Activated CD8-positive, alpha-beta T cell treated with anti-CD3 and anti-CD28 coated beads, Interleukin-2, amount 10 ng/mL, durations not matched to agents 7 days and 5 days (primary cell): ENCODE measurements at regions not wholly inside any gene's neighbourhood (a gene's known extent, or its start where the extent isn't known, plus 50 kb on each side); places are given as distances from the start of the nearest gene placed in this dataset.

Experiments used
- ATAC-seq: fragments of 150-1000 bp; cut with Tn5 transposase; one replicate; pipeline ENCODE4 v1.10.0; 2021; ENCODE audit warnings: moderate library complexity
- CTCF ChIA-PET: fragments of 350-600 bp; sonication (Branson Sonifier 250); formaldehyde crosslinking; loops from one replicate; lab custom pipeline; 2021; ENCODE audit warnings: antibody characterized with exemption; lab: Charles Lee
- POLR2A ChIA-PET: fragments of 350-600 bp; sonication (Branson Sonifier 250); formaldehyde crosslinking; loops from one replicate; lab custom pipeline; 2021; ENCODE audit warnings: antibody characterized with exemption; lab: Charles Lee
- DNase-seq: peaks from one replicate; pipeline ENCODE4 v3.0.0-alpha.2; 2020
- H3K27ac Mint-ChIP-seq: one replicate; pipeline ENCODE4 v1.8.0; 2021; ENCODE audit warnings: mild to moderate bottlenecking, mixed read lengths
- H3K27me3 Mint-ChIP-seq: one replicate; pipeline ENCODE4 v1.8.0; 2021; ENCODE audit warnings: low read depth, mixed read lengths
- H3K36me3 Mint-ChIP-seq: one replicate; pipeline ENCODE4 v1.8.0; 2021; ENCODE audit warnings: low read depth, mixed read lengths
- H3K4me1 Mint-ChIP-seq: one replicate; pipeline ENCODE4 v1.8.0; 2021; ENCODE audit warnings: low read depth, mixed read lengths
- H3K4me3 Mint-ChIP-seq: one replicate; pipeline ENCODE4 v1.8.0; 2021; ENCODE audit warnings: mild to moderate bottlenecking, mixed read lengths
- H3K9me3 Mint-ChIP-seq: one replicate; pipeline ENCODE4 v1.8.0; 2022; ENCODE audit warnings: mixed read lengths; ENCODE audit not compliant: insufficient read depth

DNA sequence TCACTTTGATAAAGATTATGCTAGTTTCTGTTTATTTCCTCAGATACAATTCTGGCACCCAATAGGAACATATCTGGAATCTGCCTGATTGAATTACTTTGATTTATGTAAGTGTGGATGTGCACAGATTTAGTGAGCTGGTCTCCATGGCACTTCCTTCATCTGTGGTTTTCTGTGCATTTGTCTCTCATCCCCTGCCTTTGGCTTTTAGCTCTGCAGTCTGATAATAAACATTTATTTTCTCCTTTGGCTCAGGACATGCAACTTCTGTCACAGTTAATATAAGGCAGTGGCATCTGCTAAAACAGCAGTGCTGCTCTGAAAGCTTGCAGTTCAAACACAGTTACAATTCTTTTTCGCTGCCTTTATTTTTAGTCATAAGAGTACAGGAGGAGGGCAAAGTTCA is 273.7 kb upstream of the CHRM2 start:
- H3K27ac Mint-ChIP-seq = no peak overlapping the region
- no peaks in the 10 kb centered on the region for H3K4me1 Mint-ChIP-seq
- peaks cover 5% of the 10 kb centered on the region for H3K9me3 Mint-ChIP-seq
- ChIA-PET POLR2A (no interaction called here), CTCF (no interaction called here)
- DNase-seq = no peak
- H3K4me3 Mint-ChIP-seq = no peak overlapping the region
- H3K36me3 Mint-ChIP-seq = no peaks in the 10 kb centered on the region
- no peaks in the 10 kb centered on the region for H3K27me3 Mint-ChIP-seq
- no peak for ATAC-seq

GRCh38 chr7:136588216-136588615 is 280.2 kb upstream of the CHRM2 start:
- no peak overlapping the region for H3K27ac Mint-ChIP-seq
- H3K27me3 Mint-ChIP-seq = no peaks in the 10 kb centered on the region
- no peaks in the 10 kb centered on the region for H3K9me3 Mint-ChIP-seq
- ATAC-seq (no peak), DNase-seq (no peak)
- no peaks in the 10 kb centered on the region for H3K4me1 Mint-ChIP-seq
- CTCF ChIA-PET = no interaction called here
- H3K4me3 Mint-ChIP-seq = no peak overlapping the region
- no peaks in the 10 kb centered on the region for H3K36me3 Mint-ChIP-seq
- POLR2A ChIA-PET = no interaction called here

DNA sequence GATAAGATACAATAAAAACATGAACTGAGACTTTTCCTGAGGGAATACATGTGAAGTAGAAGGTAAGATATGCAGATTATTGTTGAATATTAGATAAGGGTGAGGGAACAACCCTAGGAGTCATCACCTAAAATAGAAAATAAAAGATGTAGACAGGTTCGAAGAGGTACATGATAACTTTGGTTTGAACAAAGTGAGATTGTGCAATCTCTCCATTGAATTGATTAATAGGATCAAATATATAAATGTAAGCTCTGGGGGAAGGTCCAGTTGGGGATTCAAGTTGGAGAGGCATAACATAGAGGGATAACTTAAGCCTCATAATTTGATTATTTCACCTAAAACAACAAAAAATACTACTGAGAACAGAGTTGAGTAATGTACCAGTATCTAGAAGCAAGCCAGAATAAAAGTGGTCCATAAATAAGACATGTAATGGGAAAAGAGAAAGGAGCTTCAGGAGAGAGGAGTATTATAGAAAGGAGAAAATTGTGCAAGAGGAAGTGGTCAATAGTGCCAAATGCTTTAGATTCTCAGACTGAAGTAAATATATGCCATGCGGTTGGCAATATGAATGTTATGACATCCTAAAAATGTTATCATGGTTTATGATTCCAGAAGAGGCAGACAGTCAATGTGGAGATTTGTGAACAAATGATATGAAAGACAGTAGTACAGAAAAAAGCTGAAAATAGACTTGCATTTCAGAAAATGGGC is 282.3 kb upstream of the CHRM2 start:
- CTCF ChIA-PET = no interaction called here
- POLR2A ChIA-PET = no interaction called here
- no peaks in the 10 kb centered on the region for H3K36me3 Mint-ChIP-seq
- no peaks in the 10 kb centered on the region for H3K9me3 Mint-ChIP-seq
- ATAC-seq = no peak
- H3K4me3 Mint-ChIP-seq = no peak overlapping the region
- no peaks in the 10 kb centered on the region for H3K4me1 Mint-ChIP-seq
- no peaks in the 10 kb centered on the region for H3K27me3 Mint-ChIP-seq
- DNase-seq = no peak
- no peak overlapping the region for H3K27ac Mint-ChIP-seq

DNA sequence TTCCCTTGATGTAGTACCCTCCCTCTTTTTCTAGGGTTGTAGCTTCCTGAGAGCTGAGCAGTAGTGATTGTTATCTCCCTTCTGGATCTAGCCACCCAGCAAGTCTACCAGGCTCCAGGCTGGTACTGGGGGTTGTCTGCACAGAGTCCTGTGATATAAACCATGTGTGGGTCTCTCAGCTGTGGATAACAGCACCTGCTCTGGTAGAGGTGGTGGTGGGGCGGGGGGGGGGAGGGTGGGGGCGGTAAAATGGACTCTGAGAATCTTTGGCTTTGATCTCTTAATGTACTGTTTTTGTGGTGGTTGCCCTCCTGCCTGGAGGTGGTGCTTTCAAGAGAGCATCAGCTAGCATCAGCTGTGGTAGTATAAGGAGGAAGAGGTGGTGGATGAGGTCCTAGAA is 302.0 kb upstream of the CHRM2 start:
- DNase-seq (no peak), ATAC-seq (no peak)
- H3K27me3 Mint-ChIP-seq = no peaks in the 10 kb centered on the region
- peaks cover 9% of the 10 kb centered on the region for H3K9me3 Mint-ChIP-seq
- ChIA-PET CTCF (no interaction called here), POLR2A (no interaction called here)
- H3K4me1 Mint-ChIP-seq = no peaks in the 10 kb centered on the region
- H3K4me3 Mint-ChIP-seq = no peak overlapping the region
- H3K36me3 Mint-ChIP-seq = no peaks in the 10 kb centered on the region
- H3K27ac Mint-ChIP-seq = peak overlapping the region; percentile 33

DNA sequence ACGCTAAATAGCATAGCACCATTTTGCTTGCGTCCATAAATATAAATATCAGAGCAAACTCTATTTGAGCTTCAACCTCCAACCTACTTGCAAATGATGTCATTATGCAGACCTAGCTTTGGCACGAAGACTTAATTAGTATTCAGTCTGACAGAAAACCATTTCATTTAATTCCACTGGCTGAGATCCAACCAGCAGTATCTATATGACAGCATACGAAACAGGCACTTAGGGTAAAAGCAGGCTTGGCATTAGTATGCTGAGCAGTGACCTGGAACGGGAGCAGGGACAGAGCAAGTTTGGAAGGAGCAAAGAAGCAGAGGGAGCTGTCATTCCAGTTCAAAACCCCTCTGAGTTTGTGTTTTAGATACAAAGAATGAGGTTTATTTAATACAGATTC is 312.5 kb upstream of the CHRM2 start:
- POLR2A ChIA-PET = no interaction called here
- Mint-ChIP-seq H3K27me3 (no peaks in the 10 kb centered on the region), H3K9me3 (peaks cover 5% of the 10 kb centered on the region), H3K36me3 (no peaks in the 10 kb centered on the region), H3K4me3 (no peak overlapping the region), H3K27ac (no peak overlapping the region), H3K4me1 (no peaks in the 10 kb centered on the region)
- no peak for DNase-seq
- CTCF ChIA-PET = interaction anchor here (1.3 kb wide), 1 partner anchor 8 kb away, joined by 3 read pairs; no protein-coding TSS in a partner anchor
- no peak for ATAC-seq

DNA sequence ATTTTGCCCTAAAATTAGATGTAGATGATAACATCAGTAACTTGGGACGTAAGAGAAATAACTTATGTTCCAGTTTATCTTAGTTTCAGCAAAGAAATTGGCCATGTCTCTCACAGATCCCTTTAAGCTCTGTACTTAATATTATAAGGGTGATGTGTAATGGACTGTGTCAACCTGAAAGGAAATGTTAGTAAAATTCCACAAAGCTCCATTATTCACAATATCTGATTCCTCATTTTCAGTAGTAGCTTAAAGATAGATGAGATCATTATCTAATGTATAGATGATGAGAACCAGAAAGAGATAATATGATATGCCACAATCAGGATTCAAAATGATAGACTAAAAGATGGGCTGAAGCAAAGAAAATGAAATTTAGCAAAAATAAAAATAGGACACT is 316.8 kb upstream of the CHRM2 start:
- Mint-ChIP-seq H3K27me3 (no peaks in the 10 kb centered on the region), H3K9me3 (no peaks in the 10 kb centered on the region), H3K4me1 (no peaks in the 10 kb centered on the region), H3K27ac (no peak overlapping the region), H3K36me3 (no peaks in the 10 kb centered on the region), H3K4me3 (no peak overlapping the region)
- ATAC-seq (no peak), DNase-seq (no peak)
- POLR2A ChIA-PET = no interaction called here
- CTCF ChIA-PET = no interaction called here

DNA sequence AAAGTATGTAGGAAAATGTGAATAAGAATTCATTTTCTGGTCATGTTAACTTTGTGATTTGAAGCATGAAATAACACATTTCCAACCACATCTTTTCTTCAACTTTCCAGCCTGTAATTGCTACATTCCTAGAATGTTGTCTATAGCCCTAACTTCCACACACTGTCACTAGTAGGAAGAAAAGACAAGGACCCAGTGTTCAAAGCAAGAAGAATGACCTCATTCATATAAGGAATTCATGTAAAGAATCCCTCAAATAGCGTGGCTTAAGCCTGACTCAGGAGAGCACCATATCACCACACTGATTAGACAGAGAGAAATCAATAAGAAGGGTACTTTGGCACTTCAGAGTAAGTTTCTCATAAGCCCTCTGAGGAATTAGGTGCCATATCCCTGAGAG is 318.7 kb upstream of the CHRM2 start:
- ATAC-seq (no peak), DNase-seq (no peak)
- Mint-ChIP-seq H3K36me3 (no peaks in the 10 kb centered on the region), H3K4me1 (no peaks in the 10 kb centered on the region), H3K9me3 (no peaks in the 10 kb centered on the region), H3K27me3 (no peaks in the 10 kb centered on the region), H3K27ac (no peak overlapping the region), H3K4me3 (no peak overlapping the region)
- CTCF ChIA-PET = no interaction called here
- POLR2A ChIA-PET = no interaction called here

GRCh38 chr7:136533732-136534131 is 334.7 kb upstream of the CHRM2 start:
- Mint-ChIP-seq H3K4me1 (no peaks in the 10 kb centered on the region), H3K4me3 (no peak overlapping the region), H3K27me3 (no peaks in the 10 kb centered on the region), H3K27ac (no peak overlapping the region), H3K9me3 (peaks cover 4% of the 10 kb centered on the region), H3K36me3 (no peaks in the 10 kb centered on the region)
- DNase-seq (no peak), ATAC-seq (no peak)
- POLR2A ChIA-PET = no interaction called here
- CTCF ChIA-PET = no interaction called here

GRCh38 chr7:136530831-136531230 is 337.6 kb upstream of the CHRM2 start:
- DNase-seq (no peak), ATAC-seq (no peak)
- no peak overlapping the region for H3K4me3 Mint-ChIP-seq
- ChIA-PET POLR2A (no interaction called here), CTCF (no interaction called here)
- H3K27ac Mint-ChIP-seq = no peak overlapping the region
- H3K27me3 Mint-ChIP-seq = no peaks in the 10 kb centered on the region
- no peaks in the 10 kb centered on the region for H3K36me3 Mint-ChIP-seq
- no peaks in the 10 kb centered on the region for H3K4me1 Mint-ChIP-seq
- peaks cover 12% of the 10 kb centered on the region for H3K9me3 Mint-ChIP-seq

- Mint-ChIP-seq H3K27me3 (no peaks in the 10 kb centered on the region), H3K4me3 (no peak overlapping the region), H3K9me3 (peaks cover 8% of the 10 kb centered on the region), H3K4me1 (no peaks in the 10 kb centered on the region), H3K27ac (no peak overlapping the region), H3K36me3 (no peaks in the 10 kb centered on the region)
- POLR2A ChIA-PET = no interaction called here
- CTCF ChIA-PET = no interaction called here
- DNase-seq (no peak), ATAC-seq (no peak)
These were observed 340.1 kb upstream of the CHRM2 start for GRCh38 chr7:136528329-136528728.

DNA sequence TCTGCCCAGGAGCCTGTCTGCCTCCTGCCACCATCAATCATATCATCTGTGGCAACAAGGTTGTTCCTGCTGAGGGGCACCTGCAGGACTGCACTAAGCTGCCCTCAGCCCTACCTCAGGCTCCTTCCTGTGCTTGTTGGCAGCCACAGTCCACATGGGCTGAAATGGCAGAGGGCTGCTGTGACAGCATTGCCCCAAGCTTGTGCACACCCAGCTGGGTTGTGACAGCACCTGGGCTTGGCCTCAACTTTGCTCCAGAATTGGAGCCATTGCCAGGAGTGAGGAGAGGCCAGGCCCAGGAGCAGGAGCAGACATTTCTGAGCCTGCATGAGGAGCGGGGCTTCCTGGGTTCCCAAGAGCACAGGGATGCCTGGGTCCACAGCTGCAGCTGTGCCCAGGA is 340.9 kb upstream of the CHRM2 start:
- no peaks in the 10 kb centered on the region for H3K36me3 Mint-ChIP-seq
- CTCF ChIA-PET = no interaction called here

GRCh38 chr7:136526408-136527105 is 341.9 kb upstream of the CHRM2 start:
- peaks cover 8% of the 10 kb centered on the region for H3K9me3 Mint-ChIP-seq
- no peaks in the 10 kb centered on the region for H3K27me3 Mint-ChIP-seq
- ATAC-seq (no peak), DNase-seq (no peak)
- no peaks in the 10 kb centered on the region for H3K4me1 Mint-ChIP-seq
- no peak overlapping the region for H3K27ac Mint-ChIP-seq
- ChIA-PET CTCF (no interaction called here), POLR2A (no interaction called here)
- H3K36me3 Mint-ChIP-seq = no peaks in the 10 kb centered on the region
- no peak overlapping the region for H3K4me3 Mint-ChIP-seq

More for the DNA sequence above, 340.9 kb upstream of the CHRM2 start:
- no peaks in the 10 kb centered on the region for H3K27me3 Mint-ChIP-seq
- POLR2A ChIA-PET = no interaction called here
- no peak overlapping the region for H3K4me3 Mint-ChIP-seq
- H3K27ac Mint-ChIP-seq = no peak overlapping the region
- H3K4me1 Mint-ChIP-seq = no peaks in the 10 kb centered on the region
- peaks cover 8% of the 10 kb centered on the region for H3K9me3 Mint-ChIP-seq
- DNase-seq = no peak
- no peak for ATAC-seq
